Right lobe of liver (tissue), 4 donors: ENCODE measurements at regions not wholly inside any gene's neighbourhood (a gene's known extent, or its start where the extent isn't known, plus 50 kb on each side); places are given as distances from the start of the nearest gene placed in this dataset.

Experiments used
- POLR2A ChIP-seq: fragments of 450-650 bp; IDR thresholded peaks from one replicate; pipeline ENCODE4 v1.6.1; 2017; ENCODE audit warnings: antibody characterized with exemption, mild to moderate bottlenecking
- TF ChIP-seq, protein P1 (sequence below), 4 donors: fragments of 200-600 bp in 3 of 4; fragments of 450-650 bp in 1 of 4; IDR thresholded peaks; one replicate each; pipeline versions ENCODE4 v1.5.1 to v1.8.0; 2016 to 2022; ENCODE audit warnings: antibody characterized with exemption in 4 of 4, mild to moderate bottlenecking in 2 of 4
- donor health status: DM: no; HTN: no; CAD: no.
- donor health status: DM: no; HTN: no; CAD: no.
- donor health status: DM: no; HTN: yes; CAD: no.

DNA sequence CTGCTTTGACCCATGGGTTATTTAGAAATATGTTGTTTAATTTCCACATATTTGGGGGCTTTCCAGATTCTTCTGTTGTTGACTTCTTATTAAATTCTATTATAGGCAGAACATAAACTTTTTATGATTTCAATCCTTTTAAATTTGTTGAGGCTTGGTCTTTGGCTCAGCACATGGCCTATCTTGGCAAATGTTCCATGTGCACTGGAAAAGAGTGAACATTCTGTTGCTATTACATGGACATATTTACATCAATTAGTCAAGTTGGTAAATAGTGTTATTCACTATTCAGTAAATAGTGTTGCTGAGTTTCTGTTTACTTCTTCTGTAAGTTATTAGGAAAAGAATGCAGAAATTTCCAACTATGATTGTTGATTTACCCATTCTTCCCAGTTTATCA lies 75.4 kb downstream of the ETS2 start:
- TF ChIP-seq, protein P1, sequence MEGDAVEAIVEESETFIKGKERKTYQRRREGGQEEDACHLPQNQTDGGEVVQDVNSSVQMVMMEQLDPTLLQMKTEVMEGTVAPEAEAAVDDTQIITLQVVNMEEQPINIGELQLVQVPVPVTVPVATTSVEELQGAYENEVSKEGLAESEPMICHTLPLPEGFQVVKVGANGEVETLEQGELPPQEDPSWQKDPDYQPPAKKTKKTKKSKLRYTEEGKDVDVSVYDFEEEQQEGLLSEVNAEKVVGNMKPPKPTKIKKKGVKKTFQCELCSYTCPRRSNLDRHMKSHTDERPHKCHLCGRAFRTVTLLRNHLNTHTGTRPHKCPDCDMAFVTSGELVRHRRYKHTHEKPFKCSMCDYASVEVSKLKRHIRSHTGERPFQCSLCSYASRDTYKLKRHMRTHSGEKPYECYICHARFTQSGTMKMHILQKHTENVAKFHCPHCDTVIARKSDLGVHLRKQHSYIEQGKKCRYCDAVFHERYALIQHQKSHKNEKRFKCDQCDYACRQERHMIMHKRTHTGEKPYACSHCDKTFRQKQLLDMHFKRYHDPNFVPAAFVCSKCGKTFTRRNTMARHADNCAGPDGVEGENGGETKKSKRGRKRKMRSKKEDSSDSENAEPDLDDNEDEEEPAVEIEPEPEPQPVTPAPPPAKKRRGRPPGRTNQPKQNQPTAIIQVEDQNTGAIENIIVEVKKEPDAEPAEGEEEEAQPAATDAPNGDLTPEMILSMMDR (IDR thresholded peaks at IDR 0.05), result no peak
- TF ChIP-seq POLR2A, result no peak
